Natural killer cell (primary cell): ENCODE measurements at regions not wholly inside any gene's neighbourhood (a gene's known extent, or its start where the extent isn't known, plus 50 kb on each side); places are given as distances from the start of the nearest gene placed in this dataset.

ENCODE experiments used
- ATAC-seq, 3 donors: fragments of 150-1000 bp in 2 of 3; fragments of 200-7000 bp in 1 of 3; cut with Tn5 transposase; 1 replicate in 1 of 3; 2 replicates in 2 of 3; pipeline ENCODE4 v1.10.0; 2021; ENCODE audit warnings: mild to moderate bottlenecking in 2 of 3, moderate library complexity in 2 of 3
- DNase-seq, 2 donors: peaks; one replicate each; pipeline versions ENCODE4 v3.0.0 to v3.0.0-alpha.2; 2013 to 2021; ENCODE audit warnings: mixed read lengths in 1 of 2
- H3K27ac ChIP-seq: one replicate; pipeline ENCODE4 v1.5.1; 2013; ENCODE audit warnings: mild to moderate bottlenecking, low read length
- H3K27me3 ChIP-seq: one replicate; pipeline ENCODE4 v1.6.1; 2013; ENCODE audit warnings: low read length; ENCODE audit not compliant: control insufficient read depth, insufficient read depth
- H3K36me3 ChIP-seq: one replicate; pipeline ENCODE4 v1.6.1; 2013; ENCODE audit warnings: low read length; ENCODE audit not compliant: control insufficient read depth, insufficient read depth
- H3K4me1 ChIP-seq: one replicate; pipeline ENCODE4 v1.6.1; 2013; ENCODE audit warnings: low read length; ENCODE audit not compliant: control insufficient read depth, insufficient read depth
- H3K4me3 ChIP-seq: one replicate; pipeline ENCODE4 v1.5.1; 2013; ENCODE audit warnings: low read length
- H3K9me3 ChIP-seq: one replicate; pipeline ENCODE4 v1.6.1; 2013; ENCODE audit warnings: low read length; ENCODE audit not compliant: control insufficient read depth, insufficient read depth
- H3K27ac Mint-ChIP-seq, 2 donors: one replicate each; pipeline ENCODE4 v1.8.0; 2022; ENCODE audit warnings: mild to moderate bottlenecking in 2 of 2, mixed read lengths in 2 of 2, moderate library complexity in 1 of 2
- H3K27me3 Mint-ChIP-seq, 2 donors: one replicate each; pipeline ENCODE4 v1.8.0; 2022; ENCODE audit warnings: low read depth in 2 of 2, mixed read lengths in 2 of 2
- H3K36me3 Mint-ChIP-seq: one replicate; pipeline ENCODE4 v1.8.0; 2022; ENCODE audit warnings: mixed read lengths
- H3K4me1 Mint-ChIP-seq, 2 donors: one replicate each; pipeline ENCODE4 v1.8.0; 2022; ENCODE audit warnings: mixed read lengths in 2 of 2
- H3K4me3 Mint-ChIP-seq: one replicate; pipeline ENCODE4 v1.8.0; 2022; ENCODE audit warnings: mild to moderate bottlenecking, moderate library complexity, mixed read lengths
- H3K9me3 Mint-ChIP-seq, 2 donors: one replicate each; pipeline ENCODE4 v1.8.0; 2022; ENCODE audit warnings: mixed read lengths in 2 of 2
- WGBS: methylation state at CpG from one replicate; pipeline ENCODE4 v1.1.7; 2013; ENCODE audit warnings: missing lambda C conversion rate; ENCODE audit not compliant: insufficient coverage; 5-methylcytosine and 5-hydroxymethylcytosine counted together
- intact Hi-C: fragments of 100-400 bp; cut with micrococcal nuclease; formaldehyde crosslinking; loops from one replicate; pipeline ENCODE4 v1.14.2; 2022
- TF ChIP-seq, protein P1 (sequence below): fragments of 200-600 bp; IDR thresholded peaks from one replicate; pipeline ENCODE4 v1.8.0; 2022; ENCODE audit warnings: antibody characterized with exemption

DNA sequence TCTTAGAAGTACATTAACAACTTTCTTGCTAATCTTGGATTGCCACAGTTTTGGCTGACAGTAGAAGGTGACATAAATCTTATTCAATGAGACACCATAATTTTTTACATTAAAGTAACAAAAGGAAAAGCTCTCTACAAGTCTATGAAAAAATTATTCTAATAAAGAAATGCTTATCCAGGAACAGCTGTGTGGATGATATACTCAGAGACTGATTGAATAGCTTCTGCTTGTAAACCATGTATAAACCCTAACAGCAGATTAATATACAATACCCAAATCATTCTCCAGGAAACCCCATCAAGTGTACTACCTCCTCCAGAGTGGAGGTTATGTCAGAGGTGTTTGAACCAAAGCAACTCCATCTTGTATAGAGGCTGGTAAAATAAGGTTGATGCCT is 581.4 kb upstream of the PTGER4 start:
- H3K27me3 Mint-ChIP-seq, result peaks cover 12 to 18% of the 10 kb centered on the region in 2 donors
- Histone ChIP-seq H3K4me3 (no peak overlapping the region), H3K9me3 (no peaks in the 10 kb centered on the region), H3K27me3 (no peaks in the 10 kb centered on the region), H3K27ac (no peak overlapping the region), H3K36me3 (no peaks in the 10 kb centered on the region), H3K4me1 (no peaks in the 10 kb centered on the region)
- ATAC-seq, result no peak
- H3K9me3 Mint-ChIP-seq, result no peaks in the 10 kb centered on the region
- TF ChIP-seq, protein P1, sequence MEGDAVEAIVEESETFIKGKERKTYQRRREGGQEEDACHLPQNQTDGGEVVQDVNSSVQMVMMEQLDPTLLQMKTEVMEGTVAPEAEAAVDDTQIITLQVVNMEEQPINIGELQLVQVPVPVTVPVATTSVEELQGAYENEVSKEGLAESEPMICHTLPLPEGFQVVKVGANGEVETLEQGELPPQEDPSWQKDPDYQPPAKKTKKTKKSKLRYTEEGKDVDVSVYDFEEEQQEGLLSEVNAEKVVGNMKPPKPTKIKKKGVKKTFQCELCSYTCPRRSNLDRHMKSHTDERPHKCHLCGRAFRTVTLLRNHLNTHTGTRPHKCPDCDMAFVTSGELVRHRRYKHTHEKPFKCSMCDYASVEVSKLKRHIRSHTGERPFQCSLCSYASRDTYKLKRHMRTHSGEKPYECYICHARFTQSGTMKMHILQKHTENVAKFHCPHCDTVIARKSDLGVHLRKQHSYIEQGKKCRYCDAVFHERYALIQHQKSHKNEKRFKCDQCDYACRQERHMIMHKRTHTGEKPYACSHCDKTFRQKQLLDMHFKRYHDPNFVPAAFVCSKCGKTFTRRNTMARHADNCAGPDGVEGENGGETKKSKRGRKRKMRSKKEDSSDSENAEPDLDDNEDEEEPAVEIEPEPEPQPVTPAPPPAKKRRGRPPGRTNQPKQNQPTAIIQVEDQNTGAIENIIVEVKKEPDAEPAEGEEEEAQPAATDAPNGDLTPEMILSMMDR, result no peak
- no peak overlapping the region for H3K4me3 Mint-ChIP-seq
- no peak overlapping the region for H3K27ac Mint-ChIP-seq
- H3K4me1 Mint-ChIP-seq, result no peaks in the 10 kb centered on the region
- no peak for DNase-seq
- no peaks in the 10 kb centered on the region for H3K36me3 Mint-ChIP-seq
- intact Hi-C loops, result no loop called here

DNA sequence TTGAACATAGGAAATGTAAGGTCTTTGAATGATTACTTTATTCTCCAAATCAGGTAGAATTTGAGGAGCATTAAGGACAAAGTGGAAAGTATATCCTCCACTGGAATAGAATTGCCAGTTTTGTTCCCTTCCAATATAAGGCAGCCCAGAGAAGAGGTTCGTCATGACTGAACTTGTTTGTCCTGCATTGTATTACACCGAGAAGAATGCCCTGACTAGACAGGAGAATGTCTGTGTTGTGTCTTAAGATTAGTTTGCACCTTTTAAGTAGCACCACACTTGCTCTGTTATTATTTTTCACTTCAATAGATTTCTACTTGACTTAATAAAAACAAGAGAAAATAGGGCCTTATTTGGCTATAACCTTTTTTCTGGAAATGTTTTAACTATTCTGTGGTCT is 586.2 kb upstream of the PTGER4 start:
- Mint-ChIP-seq H3K9me3 (peaks cover 0 to 3% of the 10 kb centered on the region in 2 donors), H3K4me1 (no peaks in the 10 kb centered on the region)

DNA sequence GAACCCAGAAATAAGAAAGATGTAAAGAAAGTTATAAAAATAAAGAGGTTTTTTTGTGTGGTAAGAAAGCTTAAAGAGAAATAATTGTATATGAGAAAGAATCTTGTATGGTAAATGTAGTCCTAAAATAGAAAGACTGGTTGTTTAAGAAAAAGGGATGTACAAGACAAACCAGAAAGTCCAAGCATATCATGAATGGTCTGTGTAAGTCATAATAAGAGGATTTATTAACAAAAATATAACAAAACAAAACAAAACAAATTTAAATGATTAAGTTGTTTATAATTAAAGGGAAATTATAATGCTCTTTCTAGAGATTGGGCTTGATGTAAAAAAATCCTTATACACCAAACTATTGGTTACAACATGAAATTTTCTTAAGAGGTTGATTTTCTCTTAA is 590.4 kb upstream of the PTGER4 start:
- no peak for DNase-seq
- H3K27me3 ChIP-seq, result no peaks in the 10 kb centered on the region
- H3K27me3 Mint-ChIP-seq, result peaks cover 3 to 6% of the 10 kb centered on the region in 2 donors
- H3K36me3 ChIP-seq, result no peaks in the 10 kb centered on the region
- peaks cover 4% of the 10 kb centered on the region for H3K9me3 ChIP-seq
- no peak overlapping the region for H3K4me3 Mint-ChIP-seq
- TF ChIP-seq, protein P1, result no peak
- H3K4me3 ChIP-seq, result no peak overlapping the region
- H3K9me3 Mint-ChIP-seq, result peaks cover 0 to 3% of the 10 kb centered on the region in 2 donors
- intact Hi-C loops, result no loop called here
- no peaks in the 10 kb centered on the region for H3K4me1 ChIP-seq
- no peaks in the 10 kb centered on the region for H3K4me1 Mint-ChIP-seq
- ATAC-seq, result no peak
- peaks cover 6% of the 10 kb centered on the region for H3K36me3 Mint-ChIP-seq
- no peak overlapping the region for H3K27ac ChIP-seq
- no peak overlapping the region for H3K27ac Mint-ChIP-seq

More for the DNA sequence above, 586.2 kb upstream of the PTGER4 start:
- peaks cover 12 to 18% of the 10 kb centered on the region in 2 donors for H3K27me3 Mint-ChIP-seq
- ATAC-seq (no peak), DNase-seq (no peak)
- WGBS, result 100% methylated on average over 1 of the region's 2 CpGs
- Histone ChIP-seq H3K36me3 (no peaks in the 10 kb centered on the region), H3K27me3 (no peaks in the 10 kb centered on the region), H3K9me3 (peaks cover 4% of the 10 kb centered on the region), H3K27ac (no peak overlapping the region), H3K4me1 (no peaks in the 10 kb centered on the region), H3K4me3 (no peak overlapping the region)
- no peak overlapping the region for H3K4me3 Mint-ChIP-seq
- intact Hi-C loops, result no loop called here
- no peak overlapping the region for H3K27ac Mint-ChIP-seq
- peaks cover 6% of the 10 kb centered on the region for H3K36me3 Mint-ChIP-seq
- TF ChIP-seq, protein P1, result no peak

DNA sequence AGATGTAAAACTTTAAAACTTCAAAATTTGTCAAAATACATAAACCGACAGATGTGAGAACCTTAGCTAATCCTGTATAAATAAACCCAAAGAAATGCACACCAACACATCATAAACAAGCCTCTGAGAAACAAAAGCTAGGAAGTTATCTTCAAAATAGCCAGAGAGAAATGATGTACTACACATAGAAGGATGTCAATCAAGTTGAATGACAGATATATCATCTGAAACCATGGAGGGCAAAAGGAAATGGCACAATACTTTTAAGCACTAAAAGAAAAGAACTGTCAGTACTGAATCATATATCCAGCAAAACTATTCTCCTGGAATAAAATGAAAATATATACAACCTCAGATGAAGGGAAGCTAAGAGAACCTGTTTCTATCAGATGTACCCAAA is 595.1 kb upstream of the PTGER4 start:
- Histone ChIP-seq H3K27me3 (no peaks in the 10 kb centered on the region), H3K36me3 (no peaks in the 10 kb centered on the region), H3K4me1 (no peaks in the 10 kb centered on the region), H3K9me3 (no peaks in the 10 kb centered on the region), H3K4me3 (no peak overlapping the region), H3K27ac (no peak overlapping the region)
- no peaks in the 10 kb centered on the region for H3K9me3 Mint-ChIP-seq
- TF ChIP-seq, protein P1, result no peak
- DNase-seq, result no peak
- intact Hi-C loops, result no loop called here
- H3K27me3 Mint-ChIP-seq, result peaks cover 6 to 28% of the 10 kb centered on the region in 2 donors
- no peaks in the 10 kb centered on the region for H3K4me1 Mint-ChIP-seq
- no peak overlapping the region for H3K4me3 Mint-ChIP-seq
- H3K36me3 Mint-ChIP-seq, result no peaks in the 10 kb centered on the region
- H3K27ac Mint-ChIP-seq, result no peak overlapping the region
- no peak for ATAC-seq
- 70% methylated on average over 1 of the region's 1 CpG for WGBS
